CD14-positive monocyte (primary cell): ENCODE measurements at regions not wholly inside any gene's neighbourhood (a gene's known extent, or its start where the extent isn't known, plus 50 kb on each side); places are given as distances from the start of the nearest gene placed in this dataset.

Experiments
- DNase-seq, 3 donors: peaks; one replicate each; pipeline ENCODE4 v3.0.0-alpha.2; 2011 to 2022
- H2AFZ ChIP-seq: 2 replicates; pipeline ENCODE4 v1.6.0; 2012; ENCODE audit warnings: mild to moderate bottlenecking, low read depth, low read length, inconsistent platforms; ENCODE audit not compliant: insufficient read depth, poor library complexity, severe bottlenecking
- H3K27ac ChIP-seq, 2 donors: 1 replicate in 1 of 2; 2 replicates in 1 of 2; pipeline ENCODE4 v1.5.1; 2012 to 2013; ENCODE audit warnings: low read length in 2 of 2, control low read depth in 1 of 2, inconsistent platforms in 1 of 2, low read depth in 1 of 2, mild to moderate bottlenecking in 1 of 2
- H3K27me3 ChIP-seq, 2 donors: one replicate each; pipeline versions ENCODE4 v1.6.0 to v1.6.1; 2011 to 2013; ENCODE audit warnings: low read length in 2 of 2; ENCODE audit not compliant: control insufficient read depth in 2 of 2, insufficient read depth in 2 of 2
- H3K36me3 ChIP-seq, 2 donors: replicated peaks in 1 of 2; 1 replicate in 1 of 2; 2 replicates in 1 of 2; pipeline versions ENCODE4 v1.5.1 to v1.6.1; 2012 to 2013; ENCODE audit warnings: low read length in 2 of 2, control low read depth in 1 of 2, inconsistent platforms in 1 of 2, mild to moderate bottlenecking in 1 of 2; ENCODE audit not compliant: insufficient read depth in 2 of 2, control insufficient read depth in 1 of 2
- H3K4me1 ChIP-seq, 2 donors: 1 replicate in 1 of 2; 2 replicates in 1 of 2; pipeline versions ENCODE4 v1.5.1 to v1.6.1; 2012 to 2013; ENCODE audit warnings: low read length in 2 of 2, control low read depth in 1 of 2, inconsistent platforms in 1 of 2, mild to moderate bottlenecking in 1 of 2, moderate library complexity in 1 of 2; ENCODE audit not compliant: insufficient read depth in 2 of 2, control insufficient read depth in 1 of 2
- H3K4me2 ChIP-seq: replicated peaks from 2 replicates; pipeline ENCODE3; 2012; ENCODE audit warnings: low read length, moderate library complexity, mild to moderate bottlenecking; ENCODE audit not compliant: poor library complexity, severe bottlenecking; ENCODE audit errors: extremely low read depth
- H3K4me3 ChIP-seq, 3 experiments: fragments of 200-600 bp in 1 of 3; sonication (generic) in 1 of 3; replicated peaks in 1 of 3; 1 replicate in 2 of 3; 2 replicates in 1 of 3; pipeline ENCODE4 v1.5.1; 2011 to 2013; ENCODE audit warnings: low read length in 3 of 3, mild to moderate bottlenecking in 3 of 3, control low read depth in 2 of 3, low read depth in 2 of 3, inconsistent platforms in 1 of 3, moderate library complexity in 1 of 3
- H3K79me2 ChIP-seq: 2 replicates; pipeline ENCODE4 v1.6.0; 2012; ENCODE audit warnings: mild to moderate bottlenecking, control low read depth, inconsistent platforms, low read length, moderate library complexity; ENCODE audit not compliant: insufficient read depth
- H3K9ac ChIP-seq: 2 replicates; pipeline ENCODE4 v1.6.0; 2017; ENCODE audit warnings: low read length, mild to moderate bottlenecking; ENCODE audit not compliant: insufficient read depth, poor library complexity, severe bottlenecking
- H3K9me3 ChIP-seq, 2 donors: replicated peaks in 1 of 2; 1 replicate in 1 of 2; 2 replicates in 1 of 2; pipeline versions ENCODE4 v1.5.1 to v1.6.1; 2012 to 2013; ENCODE audit warnings: low read length in 2 of 2, control low read depth in 1 of 2; ENCODE audit not compliant: control insufficient read depth in 1 of 2, insufficient read depth in 1 of 2
- H4K20me1 ChIP-seq: 2 replicates; pipeline ENCODE4 v1.6.0; 2012; ENCODE audit warnings: mild to moderate bottlenecking, low read length, control low read depth, moderate library complexity; ENCODE audit not compliant: insufficient read depth
- H3K27ac Mint-ChIP-seq, 7 donors: one replicate each; pipeline ENCODE4 v1.8.0; 2020; ENCODE audit warnings: mild to moderate bottlenecking in 7 of 7, mixed read lengths in 7 of 7, moderate library complexity in 6 of 7, inconsistent platforms in 2 of 7
- H3K27me3 Mint-ChIP-seq, 3 donors: one replicate each; pipeline ENCODE4 v1.8.0; 2021 to 2022; ENCODE audit warnings: low read depth in 3 of 3, mild to moderate bottlenecking in 3 of 3, mixed read lengths in 3 of 3, moderate library complexity in 3 of 3, inconsistent platforms in 1 of 3
- H3K36me3 Mint-ChIP-seq, 2 donors: one replicate each; pipeline ENCODE4 v1.8.0; 2020; ENCODE audit warnings: mixed read lengths in 2 of 2, inconsistent platforms in 1 of 2, mild to moderate bottlenecking in 1 of 2
- H3K4me1 Mint-ChIP-seq: one replicate; pipeline ENCODE4 v1.8.0; 2020; ENCODE audit warnings: mild to moderate bottlenecking, mixed read lengths
- H3K4me3 Mint-ChIP-seq, 2 donors: one replicate each; pipeline ENCODE4 v1.8.0; 2020; ENCODE audit warnings: mild to moderate bottlenecking in 2 of 2, mixed read lengths in 2 of 2, moderate library complexity in 1 of 2
- H3K9me3 Mint-ChIP-seq, 7 donors: one replicate each; pipeline ENCODE4 v1.8.0; 2020 to 2022; ENCODE audit warnings: mixed read lengths in 7 of 7, mild to moderate bottlenecking in 6 of 7, moderate library complexity in 6 of 7, inconsistent platforms in 2 of 7
- WGBS: methylation state at CpG from one replicate; pipeline ENCODE4 v1.1.5; 2013; ENCODE audit warnings: missing lambda C conversion rate; ENCODE audit not compliant: insufficient coverage; 5-methylcytosine and 5-hydroxymethylcytosine counted together
- intact Hi-C, 2 donors: fragments of 100-400 bp; cut with micrococcal nuclease; formaldehyde crosslinking; loops; one replicate each; pipeline versions ENCODE4 v1.15.0 to v1.15.1; 2023
- TF ChIP-seq, protein P1 (sequence below): fragments of 200-600 bp; IDR thresholded peaks from one replicate; pipeline ENCODE4 v1.8.0; 2022; ENCODE audit warnings: antibody characterized with exemption, mild to moderate bottlenecking

- no peaks in the 10 kb centered on the region for H3K36me3 ChIP-seq
- Mint-ChIP-seq H3K36me3 (no peaks in the 10 kb centered on the region), H3K9me3 (no peaks in the 10 kb centered on the region), H3K4me1 (peaks cover 14% of the 10 kb centered on the region), H3K27me3 (peaks cover 0 to 5% (median 1%) of the 10 kb centered on the region in 3 donors), H3K4me3 (no peak overlapping the region), H3K27ac (no peak overlapping the region)
- WGBS = 95% methylated on average over 9 of the region's 10 CpGs
- no peaks in the 10 kb centered on the region for H3K9me3 ChIP-seq
- DNase-seq = no peak
- intact Hi-C loops = no loop called here
- no peak overlapping the region for H3K9ac ChIP-seq
- no peaks in the 10 kb centered on the region for H3K27me3 ChIP-seq
- TF ChIP-seq, protein P1, sequence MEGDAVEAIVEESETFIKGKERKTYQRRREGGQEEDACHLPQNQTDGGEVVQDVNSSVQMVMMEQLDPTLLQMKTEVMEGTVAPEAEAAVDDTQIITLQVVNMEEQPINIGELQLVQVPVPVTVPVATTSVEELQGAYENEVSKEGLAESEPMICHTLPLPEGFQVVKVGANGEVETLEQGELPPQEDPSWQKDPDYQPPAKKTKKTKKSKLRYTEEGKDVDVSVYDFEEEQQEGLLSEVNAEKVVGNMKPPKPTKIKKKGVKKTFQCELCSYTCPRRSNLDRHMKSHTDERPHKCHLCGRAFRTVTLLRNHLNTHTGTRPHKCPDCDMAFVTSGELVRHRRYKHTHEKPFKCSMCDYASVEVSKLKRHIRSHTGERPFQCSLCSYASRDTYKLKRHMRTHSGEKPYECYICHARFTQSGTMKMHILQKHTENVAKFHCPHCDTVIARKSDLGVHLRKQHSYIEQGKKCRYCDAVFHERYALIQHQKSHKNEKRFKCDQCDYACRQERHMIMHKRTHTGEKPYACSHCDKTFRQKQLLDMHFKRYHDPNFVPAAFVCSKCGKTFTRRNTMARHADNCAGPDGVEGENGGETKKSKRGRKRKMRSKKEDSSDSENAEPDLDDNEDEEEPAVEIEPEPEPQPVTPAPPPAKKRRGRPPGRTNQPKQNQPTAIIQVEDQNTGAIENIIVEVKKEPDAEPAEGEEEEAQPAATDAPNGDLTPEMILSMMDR = no peak
- H3K4me1 ChIP-seq = peaks cover 6 to 19% of the 10 kb centered on the region in 2 donors
- no peaks in the 10 kb centered on the region for H3K79me2 ChIP-seq
- H3K4me2 ChIP-seq = no peak overlapping the region
- no peaks in the 10 kb centered on the region for H4K20me1 ChIP-seq
- H3K27ac ChIP-seq = no peak overlapping the region
- no peak overlapping the region for H3K4me3 ChIP-seq
- H2AFZ ChIP-seq = no peak overlapping the region
Observed at GRCh38 chr4:153112041-153112441, 92.2 kb upstream of the TRIM2 start.

DNA sequence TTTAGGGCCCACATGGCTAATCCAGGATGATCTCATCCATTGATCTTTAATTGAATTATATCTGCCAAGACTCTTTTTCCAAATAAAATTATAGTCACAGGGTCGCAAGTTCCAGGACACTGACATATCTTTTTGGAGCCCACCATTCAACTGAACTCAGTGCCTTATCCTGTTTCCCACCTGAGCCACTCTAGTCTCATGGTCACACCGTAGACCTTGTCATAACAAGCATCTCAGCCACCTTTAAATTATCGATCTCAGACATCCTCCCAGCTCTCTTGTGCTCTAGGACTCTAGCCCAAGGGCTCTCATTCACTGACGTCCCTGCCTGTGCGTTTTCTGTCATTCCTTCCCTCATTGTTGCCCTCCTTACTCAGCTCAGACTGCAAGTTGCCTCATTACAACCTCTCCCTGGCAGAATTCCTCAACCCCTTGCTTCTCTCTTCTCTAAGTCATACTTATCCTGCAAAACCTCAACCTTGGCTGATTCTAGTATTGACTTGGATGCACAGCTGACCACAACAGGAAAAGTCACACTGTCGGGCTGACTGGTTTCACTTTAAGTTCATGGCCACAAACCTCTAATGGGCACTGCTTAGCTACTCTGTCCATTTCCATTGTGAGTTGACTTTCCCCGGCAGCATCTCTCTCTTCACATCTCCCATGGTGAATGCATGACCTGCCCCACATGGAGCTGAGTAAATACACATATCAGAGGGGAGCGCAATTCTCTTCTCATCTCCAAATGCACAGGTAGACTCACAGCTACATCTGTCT, 91.0 kb upstream of the TRIM2 start:
- Histone ChIP-seq H3K27ac (no peak overlapping the region), H3K9ac (no peak overlapping the region), H3K9me3 (no peaks in the 10 kb centered on the region), H3K36me3 (no peaks in the 10 kb centered on the region), H4K20me1 (no peaks in the 10 kb centered on the region), H3K4me1 (peaks cover 6 to 19% of the 10 kb centered on the region in 2 donors), H3K4me2 (peak overlapping the region; percentile 12), H3K27me3 (no peaks in the 10 kb centered on the region), H2AFZ (peak overlapping the region; percentile 51), H3K79me2 (no peaks in the 10 kb centered on the region), H3K4me3 (no peak overlapping the region)
- no peak for DNase-seq
- no peak overlapping the region for H3K27ac Mint-ChIP-seq
- TF ChIP-seq, protein P1 = no peak
- peaks cover 14% of the 10 kb centered on the region for H3K4me1 Mint-ChIP-seq
- no peaks in the 10 kb centered on the region for H3K9me3 Mint-ChIP-seq
- no peaks in the 10 kb centered on the region for H3K36me3 Mint-ChIP-seq
- intact Hi-C loops = no loop called here
- peaks cover 1 to 5% (median 2%) of the 10 kb centered on the region in 3 donors for H3K27me3 Mint-ChIP-seq
- H3K4me3 Mint-ChIP-seq = no peak overlapping the region
- 80% methylated on average over 8 of the region's 8 CpGs for WGBS
